GM19468 (cell line): ENCODE measurements at regions not wholly inside any gene's neighbourhood (a gene's known extent, or its start where the extent isn't known, plus 50 kb on each side); places are given as distances from the start of the nearest gene placed in this dataset.

ENCODE experiments used
- ATAC-seq: cut with Tn5 transposase; IDR thresholded peaks from one replicate; pipeline ENCODE4 v1.9.1; 2021; ENCODE audit warnings: mild to moderate bottlenecking, moderate library complexity, moderate number of reproducible peaks; ENCODE audit not compliant: unreplicated experiment; ENCODE audit errors: extremely low read depth

GRCh38 chr3:87046241-87046640 lies 55.3 kb upstream of the VGLL3 start:
- ATAC-seq = no peak

- ATAC-seq = no peak
These were observed 54.5 kb upstream of the VGLL3 start for GRCh38 chr3:87045473-87045872.

- ATAC-seq = no peak
These were observed 53.9 kb upstream of the VGLL3 start for GRCh38 chr3:87044846-87045245.

- ATAC-seq = no peak
These were observed 53.5 kb upstream of the VGLL3 start for GRCh38 chr3:87044409-87044808.

GRCh38 chr3:87041191-87041590 lies 50.2 kb upstream of the VGLL3 start:
- ATAC-seq = no peak
